GM12872 (cell line): ENCODE measurements at regions not wholly inside any gene's neighbourhood (a gene's known extent, or its start where the extent isn't known, plus 50 kb on each side); places are given as distances from the start of the nearest gene placed in this dataset.

Experiments used
- TF ChIP-seq, protein P1 (sequence below): IDR thresholded peaks from 3 replicates; pipeline ENCODE4 v1.5.1; 2011; ENCODE audit warnings: low read depth, mild to moderate bottlenecking, low read length, moderate library complexity; ENCODE audit not compliant: insufficient read depth

DNA sequence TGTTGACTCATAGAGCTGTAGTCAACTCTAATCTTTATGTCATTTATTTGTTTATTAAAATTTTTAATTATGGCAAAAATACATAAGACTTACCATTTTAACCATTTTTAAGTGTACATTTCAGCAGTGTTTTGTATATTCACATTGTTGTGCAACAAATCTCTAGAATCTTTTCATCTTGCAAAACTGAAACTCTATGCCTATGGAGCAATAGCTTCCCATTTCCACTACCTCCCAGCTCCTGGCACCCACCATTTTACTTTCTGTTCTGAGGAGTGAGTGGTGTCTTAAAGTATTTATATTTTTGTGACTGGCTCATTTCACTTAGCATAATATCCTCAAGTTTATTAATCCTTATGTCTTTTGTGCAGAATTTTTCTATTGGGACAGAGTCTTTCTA lies 181.0 kb downstream of the GPAT3 start:
- TF ChIP-seq, protein P1, sequence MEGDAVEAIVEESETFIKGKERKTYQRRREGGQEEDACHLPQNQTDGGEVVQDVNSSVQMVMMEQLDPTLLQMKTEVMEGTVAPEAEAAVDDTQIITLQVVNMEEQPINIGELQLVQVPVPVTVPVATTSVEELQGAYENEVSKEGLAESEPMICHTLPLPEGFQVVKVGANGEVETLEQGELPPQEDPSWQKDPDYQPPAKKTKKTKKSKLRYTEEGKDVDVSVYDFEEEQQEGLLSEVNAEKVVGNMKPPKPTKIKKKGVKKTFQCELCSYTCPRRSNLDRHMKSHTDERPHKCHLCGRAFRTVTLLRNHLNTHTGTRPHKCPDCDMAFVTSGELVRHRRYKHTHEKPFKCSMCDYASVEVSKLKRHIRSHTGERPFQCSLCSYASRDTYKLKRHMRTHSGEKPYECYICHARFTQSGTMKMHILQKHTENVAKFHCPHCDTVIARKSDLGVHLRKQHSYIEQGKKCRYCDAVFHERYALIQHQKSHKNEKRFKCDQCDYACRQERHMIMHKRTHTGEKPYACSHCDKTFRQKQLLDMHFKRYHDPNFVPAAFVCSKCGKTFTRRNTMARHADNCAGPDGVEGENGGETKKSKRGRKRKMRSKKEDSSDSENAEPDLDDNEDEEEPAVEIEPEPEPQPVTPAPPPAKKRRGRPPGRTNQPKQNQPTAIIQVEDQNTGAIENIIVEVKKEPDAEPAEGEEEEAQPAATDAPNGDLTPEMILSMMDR: no peak

DNA sequence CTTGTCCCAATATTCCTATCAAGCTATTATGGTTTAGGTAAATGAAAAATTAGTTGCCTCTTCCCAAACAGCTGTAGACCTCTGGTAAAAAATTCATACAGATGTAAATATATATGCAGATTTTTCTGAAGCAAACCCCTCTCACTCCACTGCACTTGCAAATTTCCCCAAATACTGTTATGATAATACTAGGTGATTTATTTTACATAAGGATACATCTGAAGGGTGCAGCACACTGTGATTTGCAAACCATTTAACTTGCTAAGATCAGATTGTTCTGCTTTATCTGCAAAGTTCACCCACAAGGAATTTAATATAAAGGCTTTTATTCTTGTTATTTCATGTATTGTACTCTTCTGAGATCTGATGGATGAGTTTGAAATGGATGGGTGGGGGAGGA lies 177.0 kb downstream of the GPAT3 start:
- TF ChIP-seq, protein P1: no peak

DNA sequence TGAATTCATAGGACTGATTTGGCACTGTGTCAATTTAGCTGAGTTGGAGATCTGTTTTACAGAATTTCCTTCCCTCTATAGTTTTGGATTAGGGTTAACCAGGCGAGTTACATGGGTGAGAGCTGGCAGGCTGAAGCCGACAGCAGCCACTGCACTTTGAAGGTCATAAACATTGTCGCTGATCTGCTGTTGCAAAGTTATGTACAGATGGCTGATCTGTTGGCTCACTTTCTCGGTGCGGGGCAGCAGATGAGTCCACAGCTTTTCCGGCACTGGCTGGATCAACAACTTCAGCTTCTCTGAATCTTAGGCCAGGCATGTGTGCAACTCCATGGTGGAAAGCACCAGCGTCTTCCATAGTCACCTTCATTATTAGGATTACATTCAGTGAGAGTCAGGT lies 173.7 kb downstream of the GPAT3 start:
- TF ChIP-seq, protein P1: no peak

DNA sequence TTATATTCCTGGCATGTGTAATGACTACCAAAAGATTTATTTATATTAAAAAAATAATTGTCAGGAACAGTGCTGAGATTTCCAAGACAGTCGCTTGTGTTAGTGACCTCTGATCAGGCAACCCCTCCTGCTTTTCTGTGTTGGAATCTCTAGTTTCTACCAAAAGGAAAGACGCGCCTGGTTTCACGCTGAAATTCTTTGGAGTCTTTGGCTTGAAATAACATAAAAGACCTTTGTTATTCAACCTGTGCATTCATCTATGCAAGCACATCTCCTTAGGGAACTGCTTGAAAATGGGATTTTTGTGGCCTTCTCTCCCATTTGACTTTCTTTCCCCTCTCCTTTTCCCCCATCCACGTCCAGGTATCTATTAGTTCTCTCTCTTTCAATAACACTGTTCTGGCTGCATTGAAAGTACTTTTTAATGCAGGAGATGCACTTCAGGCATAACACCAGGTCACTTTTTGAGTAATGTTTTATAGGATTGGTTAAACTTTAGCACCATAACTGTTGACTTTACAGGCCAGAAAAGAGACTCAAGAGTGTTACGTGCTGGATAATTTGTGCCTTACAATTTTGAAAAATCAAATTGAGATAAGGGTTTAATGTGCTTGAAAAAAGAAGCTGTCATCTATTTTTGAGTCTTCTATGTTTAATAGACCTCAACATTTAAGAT lies 172.7 kb downstream of the GPAT3 start:
- TF ChIP-seq, protein P1: no peak

DNA sequence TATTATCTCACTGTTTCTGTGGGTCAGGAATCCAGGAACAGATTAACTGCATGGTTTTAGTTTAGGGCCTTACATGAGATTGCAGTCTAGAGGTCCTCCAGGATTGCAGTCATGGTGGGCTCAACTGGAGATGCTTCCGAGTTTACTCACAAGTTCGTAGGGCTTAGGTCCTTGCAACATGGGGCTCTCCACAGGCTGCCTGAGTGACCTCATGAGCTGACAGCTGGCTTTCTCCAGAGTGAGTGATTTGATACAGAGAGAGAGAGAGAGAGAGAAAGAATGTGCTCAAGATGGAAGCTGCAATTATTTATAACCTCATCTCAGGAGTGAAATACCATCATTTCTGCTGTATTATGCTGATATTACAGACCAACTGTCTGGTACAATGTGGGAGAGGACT lies 168.9 kb downstream of the GPAT3 start:
- TF ChIP-seq, protein P1: no peak

DNA sequence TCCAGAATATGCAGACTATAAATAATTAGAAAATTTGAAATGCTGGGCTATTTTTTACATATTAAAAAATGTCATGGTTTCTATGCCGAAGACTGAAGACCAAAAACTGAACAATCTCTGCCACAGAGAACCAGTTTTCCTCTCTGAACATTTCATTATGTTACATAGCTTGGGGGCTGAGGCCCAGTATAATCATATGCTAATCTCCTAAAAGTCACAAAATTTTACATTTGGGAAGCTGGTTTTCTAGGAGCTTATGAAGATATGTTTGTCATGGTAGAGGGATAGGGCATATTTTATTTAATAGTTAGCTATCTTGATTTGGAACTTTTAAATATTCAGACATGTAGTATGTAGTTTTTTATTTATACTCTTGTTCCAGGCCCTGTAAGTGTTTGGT lies 167.8 kb downstream of the GPAT3 start:
- TF ChIP-seq, protein P1: no peak

DNA sequence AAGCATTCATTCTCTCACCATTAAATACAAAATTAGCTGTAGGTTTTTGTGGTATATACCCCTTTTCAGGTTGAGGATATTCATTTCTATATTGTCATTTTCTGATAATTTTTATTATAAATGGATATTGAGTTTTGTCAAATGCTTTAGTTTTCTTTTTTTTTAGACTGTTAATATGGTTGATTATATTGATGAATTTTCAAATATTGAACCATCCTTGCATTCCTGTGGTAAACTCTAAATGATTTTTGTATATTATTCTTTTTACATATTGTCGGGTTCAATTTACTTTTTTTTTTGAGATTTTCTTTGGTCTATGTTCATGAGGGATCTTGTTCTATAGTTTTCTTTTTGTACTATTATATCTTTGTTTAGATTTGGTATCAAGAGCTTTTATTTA lies 165.1 kb downstream of the GPAT3 start:
- TF ChIP-seq, protein P1: no peak
